Erythroblast (primary cell): ENCODE measurements at regions not wholly inside any gene's neighbourhood (a gene's known extent, or its start where the extent isn't known, plus 50 kb on each side); places are given as distances from the start of the nearest gene placed in this dataset.
"Not testable (repeated sequence)": the region's sequence is repeated elsewhere in the genome, so short reads cannot be mapped to it uniquely, and the experiment has no call there.

Source experiments
- DNase-seq, 2 experiments: peaks; one replicate each; lab custom pipeline; 2025; lab: John Stamatoyannopoulos, UW
- GATA1 ChIP-seq: IDR thresholded peaks from 2 replicates; pipeline ENCODE4 v1.6.1; 2011; ENCODE audit warnings: low read depth, mild to moderate bottlenecking, control low read depth, low read length, moderate library complexity
- POLR2A ChIP-seq: IDR thresholded peaks from 2 replicates; pipeline ENCODE4 v1.6.1; 2011; ENCODE audit warnings: mild to moderate bottlenecking, low read length

DNA sequence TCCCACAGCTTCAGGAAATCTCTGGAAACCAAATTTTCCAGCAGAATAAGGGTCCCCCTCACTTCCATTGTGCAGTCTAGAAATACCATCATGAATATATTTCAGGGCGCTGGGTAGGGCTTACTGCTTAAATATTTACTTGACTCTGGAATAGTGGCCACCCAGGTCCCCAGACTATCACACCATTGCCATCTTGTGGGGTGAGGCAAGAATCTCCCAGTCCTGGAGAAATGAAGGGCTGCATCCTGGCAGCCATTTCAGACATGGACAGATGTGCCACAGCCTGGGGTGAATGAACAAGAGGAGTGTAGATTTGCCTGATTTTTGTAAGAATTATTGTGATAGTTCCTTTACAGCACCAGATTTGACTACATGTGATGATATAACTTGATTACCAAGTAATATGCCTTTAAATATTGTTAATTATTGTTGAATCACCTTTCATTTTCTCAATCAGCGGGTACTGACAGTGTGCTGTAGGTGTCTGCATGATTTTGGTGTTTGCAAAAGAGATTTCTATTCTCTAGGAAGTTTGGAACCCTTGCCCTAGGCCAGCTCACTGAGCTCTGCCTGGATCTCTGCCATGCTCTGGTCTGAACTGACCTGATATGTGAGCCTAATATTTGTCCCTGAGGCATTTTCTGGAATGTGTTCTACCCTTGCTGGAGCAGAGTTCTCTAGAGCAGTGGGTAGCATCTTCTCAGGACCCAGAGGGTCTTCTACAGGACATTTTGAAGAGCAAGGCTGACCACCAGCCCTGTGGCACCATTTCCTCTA, 183.4 kb downstream of the KIT start:
- TF ChIP-seq GATA1 (no peak), POLR2A (no peak)
- DNase-seq, result peak; percentile 12 to 15

DNA sequence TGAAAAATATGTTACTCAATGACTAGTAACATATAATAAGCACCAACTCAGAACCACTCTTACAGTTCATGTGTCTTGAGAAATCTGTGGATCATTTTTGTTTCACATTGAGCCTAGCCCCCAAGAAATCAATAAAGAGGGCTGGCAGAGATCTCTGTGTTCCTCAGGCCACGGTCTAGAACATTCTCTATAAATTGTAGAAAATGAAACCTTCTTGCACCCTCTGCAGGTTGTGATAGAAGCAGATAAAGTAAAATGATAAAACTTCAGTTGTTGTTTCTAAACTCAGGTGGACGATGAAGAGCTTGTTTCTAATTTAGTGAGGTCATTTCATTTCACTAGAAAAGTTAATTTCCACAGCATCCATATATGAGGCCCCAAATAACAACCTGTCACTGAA, 182.7 kb downstream of the KIT start:
- TF ChIP-seq GATA1, result no peak
- no peak for TF ChIP-seq POLR2A
- no peak for DNase-seq

DNA sequence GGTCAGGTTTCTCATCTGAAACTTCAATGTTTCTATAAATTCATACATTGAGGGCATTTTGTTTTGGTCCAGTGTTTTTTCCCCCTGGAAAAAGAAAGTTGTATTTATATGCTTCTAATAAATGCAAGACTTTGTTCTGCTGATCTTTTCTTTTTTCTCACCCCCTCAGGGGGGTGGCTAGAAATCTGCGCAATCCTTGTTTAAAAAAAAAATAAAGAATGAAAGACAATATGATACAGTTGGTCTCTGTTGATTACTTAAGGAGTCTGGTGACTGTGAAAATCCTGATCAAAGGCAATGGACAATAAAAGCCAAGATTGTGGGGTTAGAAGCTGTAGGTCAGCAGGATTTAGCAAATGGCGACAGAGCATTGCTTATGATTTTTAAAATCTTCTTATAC, 180.5 kb downstream of the KIT start:
- DNase-seq, result no peak
- TF ChIP-seq POLR2A (no peak), GATA1 (no peak)

DNA sequence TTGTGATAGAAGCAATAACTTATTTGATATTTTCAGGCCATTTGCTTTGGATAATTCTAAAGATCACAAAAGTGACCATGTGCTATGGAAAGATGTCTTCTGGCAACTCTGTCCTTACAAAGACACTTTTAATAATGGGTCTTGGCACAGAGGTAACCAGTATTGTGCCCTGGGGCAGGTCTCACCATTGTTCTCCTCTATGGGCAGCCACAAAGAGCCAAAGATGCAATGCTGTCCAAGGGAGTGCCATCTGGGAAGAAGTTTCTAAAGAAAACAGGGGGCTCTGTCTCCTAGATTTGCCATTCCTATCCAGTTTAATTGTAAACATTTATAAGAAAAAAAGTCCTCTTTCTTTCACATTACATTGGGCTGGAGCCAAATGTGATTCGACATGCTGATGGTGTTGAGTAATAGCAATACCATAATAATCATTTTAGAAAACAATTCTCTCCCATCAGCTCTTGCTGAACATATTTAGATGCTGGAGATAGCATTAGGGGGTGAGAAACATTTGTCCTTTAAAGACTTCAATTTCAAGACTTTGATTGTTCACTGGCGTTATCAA, 179.9 kb downstream of the KIT start:
- no peak for TF ChIP-seq GATA1
- TF ChIP-seq POLR2A, result no peak
- no peak for DNase-seq

DNA sequence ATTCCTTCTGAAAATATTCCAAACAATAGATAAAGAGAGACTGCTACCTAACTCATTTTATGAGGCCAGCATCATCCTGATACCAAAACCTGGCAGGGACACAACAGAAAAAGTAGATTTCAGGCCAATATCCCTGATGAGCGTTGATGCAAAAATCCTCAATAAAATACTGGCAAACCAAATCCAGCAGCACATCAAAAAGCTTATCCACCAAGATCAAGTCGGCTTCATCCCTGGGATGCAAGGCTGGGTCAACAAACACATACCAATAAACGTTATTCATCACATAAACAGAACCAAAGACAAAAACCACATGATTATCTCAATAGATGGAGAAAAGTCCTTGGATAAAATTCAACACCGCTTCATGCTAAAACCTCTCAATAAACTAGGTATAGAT, 170.6 kb downstream of the KIT start:
- not testable (repeated sequence) for DNase-seq

DNA sequence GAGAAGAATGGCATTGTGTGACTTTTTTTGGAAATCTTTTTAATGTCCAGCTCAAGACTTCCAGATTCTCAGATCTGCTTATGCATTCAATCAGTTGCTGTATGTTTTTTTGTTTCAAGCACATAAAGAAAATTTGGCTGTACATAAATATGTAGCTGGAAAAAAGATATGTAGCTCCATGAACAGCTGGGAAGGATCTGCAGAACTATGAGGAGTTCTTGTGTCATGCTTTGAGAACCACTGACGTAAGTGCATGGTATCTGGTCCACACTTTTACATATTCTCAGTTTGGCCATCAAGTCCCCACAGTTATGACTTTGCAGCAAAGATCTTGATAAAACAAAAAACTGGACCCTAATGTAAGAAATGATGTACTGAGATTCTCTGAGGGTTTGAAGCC, 165.9 kb downstream of the KIT start:
- TF ChIP-seq POLR2A, result no peak
- TF ChIP-seq GATA1, result no peak
- DNase-seq, result no peak

DNA sequence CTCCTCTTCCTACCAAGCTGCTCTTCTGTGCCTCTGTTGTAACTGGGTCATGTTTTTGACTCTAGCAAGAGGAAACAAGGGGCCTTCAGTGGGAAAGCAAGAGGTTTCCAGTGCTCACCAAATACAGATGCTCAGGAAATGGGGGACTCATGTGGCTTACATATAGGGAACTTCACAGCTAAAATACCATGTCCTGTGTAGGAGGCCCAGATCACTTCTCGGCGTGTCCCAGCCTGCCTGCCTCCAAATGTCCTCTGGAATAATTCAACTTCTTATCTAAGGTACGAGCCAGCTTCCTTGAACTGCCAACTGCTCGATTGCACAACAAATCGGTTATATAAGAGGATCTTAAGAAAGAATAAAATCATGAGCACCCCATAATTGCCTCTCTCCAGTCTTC, 161.3 kb downstream of the KIT start:
- TF ChIP-seq POLR2A, result no peak
- TF ChIP-seq GATA1, result no peak
- no peak for DNase-seq

DNA sequence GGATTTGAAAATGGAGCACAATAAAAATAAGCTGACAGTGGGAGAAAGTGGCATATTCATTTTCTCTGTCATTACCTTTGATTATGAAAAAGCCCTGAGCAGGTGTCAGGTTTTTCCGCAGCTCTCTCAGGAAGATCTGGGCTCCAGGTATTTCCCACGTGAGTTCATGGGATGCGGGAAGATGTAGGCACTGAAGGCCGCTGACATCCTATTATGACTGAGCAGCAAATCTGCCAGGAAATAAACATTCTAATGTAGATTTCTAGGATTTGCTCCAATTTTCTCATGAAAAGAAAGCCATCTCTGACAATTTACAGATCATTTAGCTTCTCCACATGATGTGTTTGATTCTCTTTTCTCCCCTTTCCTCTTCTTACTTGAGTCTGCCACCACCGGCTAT, 160.7 kb downstream of the KIT start:
- TF ChIP-seq GATA1, result no peak
- TF ChIP-seq POLR2A, result no peak
- no peak for DNase-seq

DNA sequence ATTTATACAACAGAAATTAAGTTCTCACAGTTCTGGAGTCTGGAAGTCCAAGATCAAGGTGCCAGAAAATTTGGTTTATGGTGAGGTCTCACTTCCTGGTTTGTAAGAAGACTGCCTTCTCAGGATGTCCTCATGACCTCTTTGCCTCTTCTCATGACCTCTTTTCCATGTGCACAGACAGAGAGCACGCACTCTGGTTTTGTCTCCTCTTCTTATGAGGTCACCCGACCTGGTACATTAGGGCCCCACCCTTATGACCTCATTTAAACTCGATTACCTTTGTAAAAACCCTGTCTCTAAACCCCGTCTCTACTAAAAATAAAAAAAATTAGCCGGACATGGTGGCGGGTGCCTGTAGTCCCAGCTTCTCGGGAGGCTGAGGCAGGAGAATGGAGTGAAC, 155.9 kb downstream of the KIT start:
- no peak for DNase-seq
- TF ChIP-seq GATA1 (no peak), POLR2A (no peak)

DNA sequence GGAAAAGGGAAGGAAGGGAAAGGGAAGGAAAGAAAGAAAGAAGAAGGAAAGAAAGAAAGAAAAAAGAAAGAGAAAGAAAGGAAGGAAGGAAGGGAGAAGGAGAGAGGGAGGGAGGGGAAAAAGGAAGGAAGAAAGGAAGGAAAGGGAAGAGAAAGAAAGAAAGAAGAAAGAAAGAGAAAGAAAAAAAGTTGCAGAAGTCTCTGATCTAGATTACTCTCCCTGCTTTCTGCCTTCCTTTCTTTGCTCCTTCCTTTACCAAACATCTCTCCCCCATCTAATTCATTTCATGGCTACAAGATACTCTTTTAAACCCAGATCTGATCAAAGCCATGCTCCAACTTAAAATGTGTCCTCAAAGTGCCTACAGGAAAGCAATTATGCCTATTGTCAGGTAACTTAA, 148.6 kb downstream of the KIT start:
- TF ChIP-seq POLR2A (no peak), GATA1 (no peak)

DNA sequence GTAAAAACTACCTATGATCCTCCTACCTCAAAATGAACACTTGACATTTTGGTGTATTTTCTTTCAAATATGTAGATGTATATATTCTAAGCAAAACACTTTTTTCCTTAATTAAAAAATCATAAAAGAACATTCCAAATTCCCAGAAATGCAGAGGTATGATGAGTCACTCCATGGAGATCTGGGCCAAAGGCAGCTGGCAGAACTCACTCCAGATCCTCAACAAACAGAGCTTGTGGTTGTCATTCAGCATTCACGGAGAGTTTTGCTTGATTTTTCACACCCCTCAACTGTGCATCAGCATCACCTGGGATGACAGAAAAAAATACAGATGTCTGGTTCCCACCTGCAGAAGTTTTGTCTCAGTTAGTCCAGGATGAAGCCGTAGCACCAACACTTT, 144.6 kb downstream of the KIT start:
- no peak for TF ChIP-seq GATA1
- no peak for TF ChIP-seq POLR2A
- no peak for DNase-seq

More for the DNA sequence above, 148.6 kb downstream of the KIT start:
- DNase-seq, result no peak

DNA sequence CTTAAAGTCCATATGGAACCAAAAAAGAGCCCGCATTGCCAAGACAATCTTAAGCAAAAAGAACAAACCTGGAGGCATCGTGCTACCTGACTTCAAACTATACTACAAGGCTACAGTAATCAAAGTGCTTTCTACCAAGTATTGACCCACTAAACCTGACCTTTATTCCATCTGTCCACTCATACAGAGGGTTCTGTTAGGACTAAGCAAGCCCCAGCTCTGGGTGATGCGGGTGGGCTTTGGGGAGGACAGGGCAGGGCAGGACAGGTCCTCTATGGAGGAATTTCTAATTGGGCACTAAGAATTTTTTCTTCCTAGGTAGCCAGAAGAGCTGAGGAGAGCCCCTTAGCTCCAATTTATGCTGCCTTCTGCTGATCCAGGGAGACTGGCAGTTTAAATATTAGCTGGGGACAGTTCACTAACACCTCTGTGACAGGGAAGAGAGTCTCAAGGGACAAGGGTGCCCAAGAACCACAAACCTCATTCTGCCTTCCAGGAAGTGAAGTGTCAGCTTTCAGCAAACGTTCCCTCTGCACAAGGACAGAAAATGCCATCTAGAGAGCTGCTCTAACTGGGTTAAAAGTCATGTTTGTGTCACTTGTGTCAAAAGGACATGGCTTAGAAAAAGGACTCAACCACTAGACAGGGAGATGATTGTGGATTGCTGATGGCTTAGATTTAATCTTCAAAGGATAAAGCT, 143.2 kb downstream of the KIT start:
- TF ChIP-seq POLR2A (no peak), GATA1 (no peak)
- DNase-seq, result no peak

DNA sequence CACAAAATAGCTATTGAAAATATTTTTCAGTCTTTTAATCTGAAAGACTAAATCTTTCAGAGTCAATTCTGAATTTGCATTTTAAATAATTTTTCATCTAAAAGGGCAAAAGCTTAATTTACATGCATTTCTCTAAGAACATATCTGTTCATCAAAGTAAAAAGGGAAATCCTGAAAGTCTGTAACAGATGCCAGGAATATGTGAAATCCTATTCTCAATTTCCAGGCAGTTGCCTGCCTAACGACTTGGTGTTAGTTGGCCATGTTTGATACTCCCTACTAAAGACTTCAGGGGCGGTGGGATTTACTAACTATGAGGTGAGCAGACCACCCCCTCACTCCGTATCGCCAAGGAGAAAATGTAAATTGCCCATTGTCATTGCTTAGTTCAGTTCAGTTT, 136.8 kb downstream of the KIT start:
- no peak for TF ChIP-seq GATA1
- TF ChIP-seq POLR2A, result no peak
- DNase-seq, result no peak

DNA sequence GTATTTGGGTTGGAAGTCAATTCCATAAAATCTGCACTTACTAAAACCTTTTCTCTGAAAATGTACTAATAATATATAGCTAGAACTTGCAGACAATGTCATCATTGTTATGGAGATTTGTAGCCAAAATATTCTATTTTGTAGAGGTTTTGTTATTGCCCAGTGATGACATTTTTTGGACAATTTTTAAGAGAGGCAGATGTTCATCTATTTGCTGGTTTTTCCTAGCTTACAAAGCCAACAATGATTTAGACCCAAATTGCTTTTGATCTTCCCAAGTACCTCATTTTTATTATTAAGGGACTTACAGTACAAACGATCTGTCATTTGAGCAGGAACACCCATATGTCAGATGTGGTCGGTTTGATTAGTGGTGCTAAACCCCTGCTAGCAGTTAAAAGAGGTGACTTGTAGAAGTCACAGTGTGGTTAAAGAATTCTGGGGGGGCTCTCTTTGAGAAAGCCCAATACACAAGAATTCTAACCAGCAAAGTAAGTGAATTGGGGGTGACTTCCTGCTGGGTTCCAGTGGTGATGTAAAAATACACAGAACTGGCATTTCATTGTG, 136.2 kb downstream of the KIT start:
- no peak for DNase-seq
- TF ChIP-seq POLR2A, result no peak
- TF ChIP-seq GATA1, result no peak
